SW480 (cell line): ENCODE measurements at regions not wholly inside any gene's neighbourhood (a gene's known extent, or its start where the extent isn't known, plus 50 kb on each side); places are given as distances from the start of the nearest gene placed in this dataset.

Source experiments
- DNase-seq: peaks from one replicate; pipeline ENCODE4 v3.0.0-alpha.2; 2016; ENCODE audit warnings: low spot score

DNA sequence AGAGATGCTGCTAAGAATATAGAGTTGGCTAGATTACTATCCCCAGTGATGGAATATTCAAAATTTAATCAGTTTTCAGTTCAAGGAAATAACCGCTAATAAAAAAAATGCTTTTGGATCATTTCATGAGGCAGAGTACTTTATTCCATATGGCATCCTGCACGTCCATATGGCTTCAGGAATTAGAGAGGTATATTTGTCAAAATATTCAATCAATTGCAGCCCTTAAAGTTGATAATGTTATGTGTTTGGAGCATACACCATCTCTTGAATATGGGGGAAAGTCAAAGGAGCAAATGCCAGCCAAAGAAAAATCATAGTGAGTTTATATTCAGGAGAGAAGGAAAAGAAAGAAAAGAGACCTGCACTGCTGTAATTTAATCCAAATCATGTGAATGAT lies 266.4 kb downstream of the TMEM182 start:
- no peak for DNase-seq
